Skeletal muscle tissue (tissue), 3 donors: ENCODE measurements at regions not wholly inside any gene's neighbourhood (a gene's known extent, or its start where the extent isn't known, plus 50 kb on each side); places are given as distances from the start of the nearest gene placed in this dataset.

Source experiments
- H3K27ac ChIP-seq: one replicate; pipeline ENCODE4 v1.7.0; 2013; ENCODE audit warnings: mild to moderate bottlenecking, low read depth, low read length, inconsistent platforms
- H3K27me3 ChIP-seq, 3 donors: one replicate each; pipeline ENCODE4 v1.7.0; 2013; ENCODE audit warnings: low read length in 3 of 3; ENCODE audit not compliant: control insufficient read depth in 3 of 3, insufficient read depth in 3 of 3
- H3K36me3 ChIP-seq, 3 donors: one replicate each; pipeline ENCODE4 v1.7.0; 2013; ENCODE audit warnings: low read length in 3 of 3; ENCODE audit not compliant: control insufficient read depth in 3 of 3, insufficient read depth in 3 of 3
- H3K4me1 ChIP-seq, 3 donors: one replicate each; pipeline ENCODE4 v1.7.0; 2013; ENCODE audit warnings: low read length in 3 of 3, mild to moderate bottlenecking in 3 of 3; ENCODE audit not compliant: control insufficient read depth in 3 of 3, insufficient read depth in 3 of 3
- H3K4me3 ChIP-seq, 3 donors: one replicate each; pipeline ENCODE4 v1.7.0; 2013; ENCODE audit warnings: low read length in 3 of 3
- H3K9ac ChIP-seq, 3 donors: one replicate each; pipeline ENCODE4 v1.7.0; 2013; ENCODE audit warnings: low read length in 3 of 3, mild to moderate bottlenecking in 3 of 3, moderate library complexity in 2 of 3, low read depth in 1 of 3
- H3K9me3 ChIP-seq, 3 donors: one replicate each; pipeline ENCODE4 v1.7.0; 2013; ENCODE audit warnings: low read length in 3 of 3; ENCODE audit not compliant: control insufficient read depth in 3 of 3
- donor health status: Osteomylitis.

GRCh38 chr7:52539414-52539813 is 496.0 kb upstream of the POM121L12 start:
- H3K27me3 ChIP-seq, result no peaks in the 10 kb centered on the region
- H3K4me1 ChIP-seq, result no peaks in the 10 kb centered on the region
- H3K9ac ChIP-seq, result no peak overlapping the region
- no peaks in the 10 kb centered on the region for H3K36me3 ChIP-seq
- H3K4me3 ChIP-seq, result no peak overlapping the region
- no peaks in the 10 kb centered on the region for H3K9me3 ChIP-seq
- H3K27ac ChIP-seq, result no peak overlapping the region

- no peaks in the 10 kb centered on the region for H3K9me3 ChIP-seq
- H3K9ac ChIP-seq, result no peak overlapping the region
- no peak overlapping the region for H3K4me3 ChIP-seq
- H3K27me3 ChIP-seq, result no peaks in the 10 kb centered on the region
- H3K36me3 ChIP-seq, result no peaks in the 10 kb centered on the region
- H3K4me1 ChIP-seq, result no peaks in the 10 kb centered on the region
- no peak overlapping the region for H3K27ac ChIP-seq
These were observed 498.4 kb upstream of the POM121L12 start for GRCh38 chr7:52537051-52537450.

- H3K4me1 ChIP-seq, result no peaks in the 10 kb centered on the region
- H3K9me3 ChIP-seq, result no peaks in the 10 kb centered on the region
- H3K4me3 ChIP-seq, result no peak overlapping the region
- no peak overlapping the region for H3K27ac ChIP-seq
- no peaks in the 10 kb centered on the region for H3K27me3 ChIP-seq
- no peaks in the 10 kb centered on the region for H3K36me3 ChIP-seq
- H3K9ac ChIP-seq, result no peak overlapping the region
These were observed 509.6 kb upstream of the POM121L12 start for GRCh38 chr7:52525772-52526341.

GRCh38 chr7:52518869-52519268 is 516.6 kb upstream of the POM121L12 start:
- H3K36me3 ChIP-seq, result no peaks in the 10 kb centered on the region
- no peak overlapping the region for H3K4me3 ChIP-seq
- H3K27ac ChIP-seq, result no peak overlapping the region
- peaks cover 2 to 4% (median 3%) of the 10 kb centered on the region in 3 donors for H3K9me3 ChIP-seq
- no peak overlapping the region for H3K9ac ChIP-seq
- no peaks in the 10 kb centered on the region for H3K4me1 ChIP-seq
- no peaks in the 10 kb centered on the region for H3K27me3 ChIP-seq

- no peaks in the 10 kb centered on the region for H3K4me1 ChIP-seq
These were observed 522.8 kb upstream of the POM121L12 start for GRCh38 chr7:52512656-52513055.

GRCh38 chr7:52507546-52508255 is 527.7 kb upstream of the POM121L12 start:
- no peak overlapping the region for H3K27ac ChIP-seq
- H3K36me3 ChIP-seq, result no peaks in the 10 kb centered on the region
- no peak overlapping the region for H3K9ac ChIP-seq
- no peaks in the 10 kb centered on the region for H3K9me3 ChIP-seq
- no peaks in the 10 kb centered on the region for H3K4me1 ChIP-seq
- H3K27me3 ChIP-seq, result no peaks in the 10 kb centered on the region
- no peak overlapping the region for H3K4me3 ChIP-seq

More at GRCh38 chr7:52512656-52513055, 522.8 kb upstream of the POM121L12 start:
- Histone ChIP-seq H3K36me3 (no peaks in the 10 kb centered on the region), H3K27me3 (no peaks in the 10 kb centered on the region), H3K9me3 (peaks cover 0 to 4% (median 3%) of the 10 kb centered on the region in 3 donors), H3K9ac (no peak overlapping the region), H3K27ac (no peak overlapping the region), H3K4me3 (no peak overlapping the region)

GRCh38 chr7:52506325-52506724 is 529.1 kb upstream of the POM121L12 start:
- Histone ChIP-seq H3K36me3 (no peaks in the 10 kb centered on the region), H3K4me3 (no peak overlapping the region), H3K9ac (no peak overlapping the region), H3K27me3 (no peaks in the 10 kb centered on the region), H3K27ac (no peak overlapping the region), H3K4me1 (no peaks in the 10 kb centered on the region), H3K9me3 (no peaks in the 10 kb centered on the region)

- H3K27ac ChIP-seq, result no peak overlapping the region
- H3K4me1 ChIP-seq, result no peaks in the 10 kb centered on the region
- no peaks in the 10 kb centered on the region for H3K36me3 ChIP-seq
These were observed 530.9 kb upstream of the POM121L12 start for GRCh38 chr7:52504561-52504960.

GRCh38 chr7:52502281-52502680 is 533.2 kb upstream of the POM121L12 start:
- Histone ChIP-seq H3K9me3 (no peaks in the 10 kb centered on the region), H3K36me3 (no peaks in the 10 kb centered on the region), H3K9ac (no peak overlapping the region), H3K4me3 (no peak overlapping the region), H3K27ac (no peak overlapping the region), H3K4me1 (no peaks in the 10 kb centered on the region), H3K27me3 (no peaks in the 10 kb centered on the region)

More at GRCh38 chr7:52504561-52504960, 530.9 kb upstream of the POM121L12 start:
- H3K27me3 ChIP-seq, result no peaks in the 10 kb centered on the region
- H3K9ac ChIP-seq, result no peak overlapping the region
- H3K9me3 ChIP-seq, result no peaks in the 10 kb centered on the region
- no peak overlapping the region for H3K4me3 ChIP-seq

- H3K4me3 ChIP-seq, result no peak overlapping the region
- no peaks in the 10 kb centered on the region for H3K27me3 ChIP-seq
- no peak overlapping the region for H3K27ac ChIP-seq
- H3K9me3 ChIP-seq, result no peaks in the 10 kb centered on the region
- H3K36me3 ChIP-seq, result no peaks in the 10 kb centered on the region
- no peak overlapping the region for H3K9ac ChIP-seq
- H3K4me1 ChIP-seq, result no peaks in the 10 kb centered on the region
These were observed 533.7 kb upstream of the POM121L12 start for GRCh38 chr7:52501696-52502095.
